ENCODE measurements at regions not wholly inside any gene's neighbourhood (a gene's known extent, or its start where the extent isn't known, plus 50 kb on each side); places are given as distances from the start of the nearest gene placed in this dataset.

DNA sequence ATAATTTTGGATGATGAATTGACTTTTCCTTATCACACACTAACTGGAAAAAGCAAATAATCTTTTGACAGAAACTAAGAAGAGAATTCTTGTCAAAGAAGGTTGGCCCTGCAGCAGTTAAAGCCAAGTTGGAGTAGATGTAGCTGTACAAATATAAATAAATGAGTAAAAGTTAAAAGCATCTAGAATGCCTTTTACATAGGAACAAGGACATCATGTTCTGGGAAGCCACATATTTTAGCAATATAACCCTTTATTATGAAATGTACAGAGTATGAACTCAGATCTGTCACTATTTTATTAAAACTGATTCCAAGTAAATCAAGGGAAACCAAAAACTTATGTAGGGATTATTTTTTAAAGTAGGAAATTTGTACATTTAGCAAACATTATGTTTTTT, 269.4 kb upstream of the FAT4 start:
- no peak for DNase-seq (ENCODE audit: low read depth)
- H3K4me3 ChIP-seq (ENCODE audit: low read depth, low read length) = no peak overlapping the region
- TF ChIP-seq, protein P1, sequence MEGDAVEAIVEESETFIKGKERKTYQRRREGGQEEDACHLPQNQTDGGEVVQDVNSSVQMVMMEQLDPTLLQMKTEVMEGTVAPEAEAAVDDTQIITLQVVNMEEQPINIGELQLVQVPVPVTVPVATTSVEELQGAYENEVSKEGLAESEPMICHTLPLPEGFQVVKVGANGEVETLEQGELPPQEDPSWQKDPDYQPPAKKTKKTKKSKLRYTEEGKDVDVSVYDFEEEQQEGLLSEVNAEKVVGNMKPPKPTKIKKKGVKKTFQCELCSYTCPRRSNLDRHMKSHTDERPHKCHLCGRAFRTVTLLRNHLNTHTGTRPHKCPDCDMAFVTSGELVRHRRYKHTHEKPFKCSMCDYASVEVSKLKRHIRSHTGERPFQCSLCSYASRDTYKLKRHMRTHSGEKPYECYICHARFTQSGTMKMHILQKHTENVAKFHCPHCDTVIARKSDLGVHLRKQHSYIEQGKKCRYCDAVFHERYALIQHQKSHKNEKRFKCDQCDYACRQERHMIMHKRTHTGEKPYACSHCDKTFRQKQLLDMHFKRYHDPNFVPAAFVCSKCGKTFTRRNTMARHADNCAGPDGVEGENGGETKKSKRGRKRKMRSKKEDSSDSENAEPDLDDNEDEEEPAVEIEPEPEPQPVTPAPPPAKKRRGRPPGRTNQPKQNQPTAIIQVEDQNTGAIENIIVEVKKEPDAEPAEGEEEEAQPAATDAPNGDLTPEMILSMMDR (conservative IDR thresholded peaks at IDR 0.05; ENCODE audit: low read depth, low read length) = no peak

DNA sequence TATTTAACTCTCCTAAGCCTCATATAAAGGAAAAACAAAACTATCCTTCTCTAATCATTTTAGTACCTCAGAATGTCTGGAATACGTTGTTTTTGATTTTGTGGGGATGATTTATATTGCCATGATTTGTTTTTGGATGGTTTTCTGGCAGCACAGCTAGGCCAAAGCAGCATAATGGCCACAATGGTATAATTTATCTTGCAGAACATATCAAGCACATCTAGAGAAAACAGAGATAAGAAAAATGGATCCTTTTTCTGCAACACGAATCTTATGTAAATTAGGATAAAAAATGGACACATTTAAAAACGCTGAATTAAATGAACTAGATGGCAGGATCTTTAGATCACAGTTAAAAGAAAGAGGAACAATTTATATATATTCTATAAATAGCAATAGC, 269.9 kb upstream of the FAT4 start:
- no peak for DNase-seq (ENCODE audit: low read depth)
- no peak overlapping the region for H3K4me3 ChIP-seq (ENCODE audit: low read depth, low read length)
- TF ChIP-seq, protein P1 (conservative IDR thresholded peaks at IDR 0.05; ENCODE audit: low read depth, low read length) = no peak

DNA sequence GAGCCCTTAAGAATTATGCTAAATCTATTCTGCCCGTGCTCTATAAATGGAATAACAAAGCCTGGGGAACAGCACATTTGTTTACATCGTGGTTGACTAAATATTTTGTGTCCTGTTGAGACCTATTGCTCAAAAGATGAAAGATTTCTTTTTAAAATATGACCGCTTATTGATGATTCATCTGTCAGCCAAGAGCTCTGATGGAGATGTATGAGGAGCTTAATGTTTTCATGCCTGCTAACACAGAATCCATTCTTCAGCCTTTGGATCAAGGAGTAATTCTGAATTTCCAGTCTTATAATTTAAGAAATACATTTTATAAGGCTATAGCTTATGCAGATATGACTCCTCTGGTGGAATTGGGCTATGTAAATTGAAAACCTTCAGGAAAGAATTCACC, 271.3 kb upstream of the FAT4 start:
- TF ChIP-seq, protein P1 (conservative IDR thresholded peaks at IDR 0.05; ENCODE audit: low read depth, low read length) = no peak
- DNase-seq (ENCODE audit: low read depth) = no peak
- no peak overlapping the region for H3K4me3 ChIP-seq (ENCODE audit: low read depth, low read length)

DNA sequence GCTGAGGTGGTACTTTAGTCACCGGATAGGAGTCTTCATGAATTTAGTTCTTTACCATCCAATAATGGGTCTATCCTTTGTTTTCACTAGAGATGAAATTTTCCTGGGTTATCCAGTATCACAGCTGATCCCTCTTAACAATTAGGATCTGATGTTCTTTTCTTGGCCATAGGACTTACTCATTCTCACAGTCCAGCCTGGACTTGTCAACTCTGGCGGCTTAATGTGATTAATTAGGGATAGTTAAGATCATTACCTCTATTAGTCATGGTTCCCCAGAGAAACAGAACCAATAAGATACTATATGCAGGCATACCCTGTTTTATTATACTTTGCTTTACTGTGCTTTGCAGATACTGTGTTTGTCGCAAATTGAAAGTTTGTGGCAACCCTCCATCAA, 272.7 kb upstream of the FAT4 start:
- TF ChIP-seq, protein P1 (conservative IDR thresholded peaks at IDR 0.05; ENCODE audit: low read depth, low read length) = no peak
- no peak for DNase-seq (ENCODE audit: low read depth)
- no peak overlapping the region for H3K4me3 ChIP-seq (ENCODE audit: low read depth, low read length)

DNA sequence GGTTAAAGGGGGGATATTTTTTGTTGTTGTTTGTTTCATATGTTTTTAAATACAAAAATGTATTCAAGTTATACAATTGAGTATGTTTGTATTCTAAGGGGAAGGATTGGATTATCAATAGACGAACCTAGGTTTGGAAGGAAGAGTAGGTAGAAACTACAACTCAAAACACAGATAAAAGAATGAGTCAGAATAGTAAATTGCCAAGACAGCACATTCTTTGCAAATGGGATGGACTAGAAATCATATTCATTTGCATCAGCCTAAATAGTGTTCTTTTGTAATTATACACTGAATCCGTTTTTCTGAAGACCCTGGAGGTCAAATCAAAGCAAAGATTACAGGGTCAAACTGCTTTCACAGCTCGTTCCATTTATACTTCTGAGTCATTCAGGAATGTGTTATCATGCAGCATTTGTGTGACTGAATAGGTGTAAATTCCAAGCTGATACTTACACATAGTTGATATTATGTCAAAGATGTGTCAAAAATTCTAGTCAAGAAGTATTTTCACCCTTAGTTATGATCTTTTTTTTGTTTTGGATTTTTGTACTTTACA, 273.3 kb upstream of the FAT4 start:
- no peak for DNase-seq (ENCODE audit: low read depth)
- TF ChIP-seq, protein P1 (conservative IDR thresholded peaks at IDR 0.05; ENCODE audit: low read depth, low read length) = no peak
- no peak overlapping the region for H3K4me3 ChIP-seq (ENCODE audit: low read depth, low read length)

DNA sequence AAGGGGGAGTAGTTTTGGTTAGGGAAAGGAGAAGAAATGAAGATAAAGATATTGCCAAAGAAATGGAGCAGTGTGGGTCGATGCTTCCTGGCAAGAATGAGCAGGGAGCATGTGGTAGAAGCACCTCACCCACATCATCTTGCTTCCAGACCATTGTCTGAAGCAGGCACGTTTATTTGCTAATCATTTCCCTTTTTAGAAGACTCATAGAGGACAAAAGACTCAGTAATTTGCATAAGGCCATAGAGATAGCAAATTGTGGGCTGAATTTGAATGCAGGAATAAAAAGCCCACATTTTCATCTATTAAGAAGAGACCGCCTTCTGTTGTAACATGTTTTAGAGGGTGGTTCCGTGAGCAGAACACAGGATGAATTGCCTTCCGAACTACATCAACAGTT, 275.2 kb upstream of the FAT4 start:
- TF ChIP-seq, protein P1 (conservative IDR thresholded peaks at IDR 0.05; ENCODE audit: low read depth, low read length) = no peak
- no peak overlapping the region for H3K4me3 ChIP-seq (ENCODE audit: low read depth, low read length)
- no peak for DNase-seq (ENCODE audit: low read depth)

DNA sequence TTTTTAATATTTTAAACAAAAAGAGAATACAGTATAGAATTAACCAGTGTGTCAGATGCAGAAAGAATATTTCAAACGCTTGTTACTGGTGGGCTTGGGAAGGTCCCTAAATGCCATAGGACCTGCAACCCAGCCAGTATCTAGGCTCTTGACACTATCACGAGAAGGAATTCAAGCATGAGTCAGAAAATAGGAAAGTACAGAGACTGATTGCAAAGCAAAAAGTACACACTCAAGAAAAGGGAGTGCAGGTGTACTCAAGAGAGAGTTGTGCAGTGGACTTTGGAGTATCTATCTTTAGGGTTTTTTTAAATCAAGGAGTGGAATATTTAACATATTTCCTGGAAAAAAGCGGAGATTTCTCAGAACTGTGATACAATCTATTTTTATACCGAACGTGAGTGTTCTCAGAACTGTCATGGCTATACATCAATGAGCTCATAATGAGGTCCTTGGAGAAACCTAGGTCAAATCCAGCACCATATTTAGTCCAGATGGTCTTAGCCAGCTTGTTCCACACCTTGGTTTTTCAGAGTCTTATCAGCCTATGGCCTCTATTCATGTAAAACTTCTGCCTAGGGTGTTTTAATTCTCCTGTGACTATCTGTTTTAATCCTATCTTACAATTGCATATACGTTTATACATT, 291.8 kb upstream of the FAT4 start:
- no peak for DNase-seq (ENCODE audit: low read depth)
- H3K4me3 ChIP-seq (ENCODE audit: low read depth, low read length) = no peak overlapping the region
- TF ChIP-seq, protein P1 (conservative IDR thresholded peaks at IDR 0.05; ENCODE audit: low read depth, low read length) = no peak

All from epithelial cell of proximal tubule (primary cell).